Ovary (tissue), 7 donors: ENCODE measurements at regions not wholly inside any gene's neighbourhood (a gene's known extent, or its start where the extent isn't known, plus 50 kb on each side); places are given as distances from the start of the nearest gene placed in this dataset.

ENCODE experiments used
- DNase-seq, 5 donors: peaks; one replicate each; pipeline ENCODE4 v3.0.0-alpha.2; 2019 to 2020
- H3K27ac ChIP-seq, 2 donors: fragments of 200-600 bp; one replicate each; pipeline versions ENCODE4 v1.5.1 to v1.8.0; 2019 to 2022
- H3K27me3 ChIP-seq: fragments of 200-600 bp; one replicate; pipeline ENCODE4 v1.8.0; 2022
- H3K36me3 ChIP-seq: fragments of 200-600 bp; sonication (generic); one replicate; pipeline ENCODE4 v1.5.1; 2019
- H3K4me1 ChIP-seq: one replicate; pipeline ENCODE4 v1.8.1; 2013; ENCODE audit warnings: mild to moderate bottlenecking, moderate library complexity; ENCODE audit not compliant: insufficient read depth
- H3K4me3 ChIP-seq: fragments of 200-600 bp; sonication (generic); one replicate; pipeline ENCODE4 v1.5.1; 2017
- H3K9me3 ChIP-seq, 2 donors: fragments of 200-600 bp in 1 of 2; sonication (generic) in 1 of 2; one replicate each; pipeline versions ENCODE4 v1.5.1 to v1.8.1; 2013 to 2019; ENCODE audit warnings: mild to moderate bottlenecking in 1 of 2, moderate library complexity in 1 of 2
- EP300 ChIP-seq: sonication (generic); formaldehyde crosslinking; IDR thresholded peaks from one replicate; pipeline ENCODE4 v1.6.1; 2017; ENCODE audit warnings: antibody characterized with exemption
- POLR2A ChIP-seq: fragments of 450-650 bp; IDR thresholded peaks from one replicate; pipeline ENCODE4 v1.6.1; 2017; ENCODE audit warnings: antibody characterized with exemption, mild to moderate bottlenecking, moderate library complexity
- WGBS, 3 donors: extraction: QIAGEN DNeasy Blood & Tissue Kit in 1 of 3; methylation state at CpG; one replicate each; pipeline versions ENCODE4 v1.1.5 to v1.1.7; 2013 to 2017; 5-methylcytosine and 5-hydroxymethylcytosine counted together
- intact Hi-C, 4 donors: fragments of 100-400 bp; cut with DNase I; formaldehyde crosslinking; loops; one replicate each; pipeline versions ENCODE4 v1.11.0 to v1.15.1; 2022 to 2023
- TF ChIP-seq, protein P1 (sequence below), 3 donors: fragments of 450-650 bp in 2 of 3; fragments of 200-600 bp in 1 of 3; IDR thresholded peaks; one replicate each; pipeline versions ENCODE4 v1.5.1 to v1.8.0; 2016 to 2022; ENCODE audit warnings: antibody characterized with exemption in 3 of 3, mild to moderate bottlenecking in 1 of 3
- donor health status: DM: no; HTN: no; CAD: no; lungs with moderate emphysema.
- donor health status: DM: no; HTN: no; CAD: no.
- donor health status: Bipolar disorder and iron deficiency.
- donor health status: DM: no; HTN: no; CAD: no.
- donor health status: DM: yes; HTN: yes; CAD: no.

- Histone ChIP-seq H3K4me3 (no peak overlapping the region), H3K4me1 (no peaks in the 10 kb centered on the region), H3K27me3 (no peaks in the 10 kb centered on the region), H3K9me3 (no peaks in the 10 kb centered on the region), H3K27ac (no peak overlapping the region), H3K36me3 (no peaks in the 10 kb centered on the region)
- DNase-seq, result no peak
- no peak for TF ChIP-seq EP300
- TF ChIP-seq, protein P1, sequence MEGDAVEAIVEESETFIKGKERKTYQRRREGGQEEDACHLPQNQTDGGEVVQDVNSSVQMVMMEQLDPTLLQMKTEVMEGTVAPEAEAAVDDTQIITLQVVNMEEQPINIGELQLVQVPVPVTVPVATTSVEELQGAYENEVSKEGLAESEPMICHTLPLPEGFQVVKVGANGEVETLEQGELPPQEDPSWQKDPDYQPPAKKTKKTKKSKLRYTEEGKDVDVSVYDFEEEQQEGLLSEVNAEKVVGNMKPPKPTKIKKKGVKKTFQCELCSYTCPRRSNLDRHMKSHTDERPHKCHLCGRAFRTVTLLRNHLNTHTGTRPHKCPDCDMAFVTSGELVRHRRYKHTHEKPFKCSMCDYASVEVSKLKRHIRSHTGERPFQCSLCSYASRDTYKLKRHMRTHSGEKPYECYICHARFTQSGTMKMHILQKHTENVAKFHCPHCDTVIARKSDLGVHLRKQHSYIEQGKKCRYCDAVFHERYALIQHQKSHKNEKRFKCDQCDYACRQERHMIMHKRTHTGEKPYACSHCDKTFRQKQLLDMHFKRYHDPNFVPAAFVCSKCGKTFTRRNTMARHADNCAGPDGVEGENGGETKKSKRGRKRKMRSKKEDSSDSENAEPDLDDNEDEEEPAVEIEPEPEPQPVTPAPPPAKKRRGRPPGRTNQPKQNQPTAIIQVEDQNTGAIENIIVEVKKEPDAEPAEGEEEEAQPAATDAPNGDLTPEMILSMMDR (IDR thresholded peaks at IDR 0.05), result no peak
- no peak for TF ChIP-seq POLR2A
- intact Hi-C loops, result no loop called here
These were observed 213.6 kb upstream of the ANKRD55 start for GRCh38 chr5:56446728-56447127.

- TF ChIP-seq EP300 (no peak), POLR2A (no peak)
- TF ChIP-seq, protein P1 (IDR thresholded peaks at IDR 0.05), result no peak
- H3K36me3 ChIP-seq, result no peaks in the 10 kb centered on the region
- no peaks in the 10 kb centered on the region for H3K27me3 ChIP-seq
- no peak overlapping the region for H3K27ac ChIP-seq
- H3K4me3 ChIP-seq, result no peak overlapping the region
- no peaks in the 10 kb centered on the region for H3K9me3 ChIP-seq
- intact Hi-C loops, result no loop called here
- 94 to 100% (median 94%) methylated on average over 2 of the region's 2 CpGs for WGBS, 3 donors
- DNase-seq, result no peak
- peaks cover 2% of the 10 kb centered on the region for H3K4me1 ChIP-seq
These were observed 210.7 kb upstream of the ANKRD55 start for GRCh38 chr5:56443826-56444225.

DNA sequence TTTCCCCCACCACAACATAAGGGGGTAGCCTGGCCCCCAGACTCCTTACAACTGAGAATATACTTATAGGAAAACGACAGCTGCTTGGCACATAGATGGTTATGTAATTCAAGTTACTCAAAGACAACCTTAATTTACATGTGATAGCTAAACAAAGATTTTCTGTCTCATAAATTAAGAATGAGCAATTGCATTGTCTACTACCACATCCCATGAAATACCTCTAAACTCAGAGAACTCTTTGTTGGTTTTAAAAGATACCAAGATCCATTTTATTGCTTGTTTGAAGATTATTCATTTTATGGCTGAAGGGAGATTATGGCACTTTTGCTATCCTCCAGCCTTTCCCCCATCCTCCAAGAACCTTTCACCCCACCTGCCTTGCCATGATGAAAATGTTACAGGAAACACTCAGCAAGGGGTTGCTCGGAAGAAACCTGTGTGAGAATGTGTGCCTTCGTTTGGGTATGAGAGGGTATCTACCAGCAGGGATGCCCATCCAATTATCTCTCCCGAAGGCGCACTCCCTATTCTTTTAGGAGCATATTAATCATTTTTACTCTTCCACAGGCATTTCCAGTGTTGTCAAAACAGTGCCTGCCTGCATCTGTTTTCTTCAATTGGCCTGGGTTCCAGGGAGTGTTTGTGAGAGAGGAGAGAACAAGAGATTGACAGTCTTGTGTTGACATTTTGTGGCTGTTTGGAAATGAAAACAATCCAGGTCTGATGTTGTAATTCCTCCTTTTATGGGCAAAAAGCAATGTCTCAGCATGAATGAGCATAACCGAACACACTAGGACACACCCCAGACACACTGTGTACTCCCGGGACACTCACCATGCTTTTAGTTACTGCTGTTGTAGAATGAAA, 208.0 kb upstream of the ANKRD55 start:
- Histone ChIP-seq H3K4me3 (no peak overlapping the region), H3K4me1 (peaks cover 2% of the 10 kb centered on the region), H3K27ac (no peak overlapping the region), H3K36me3 (no peaks in the 10 kb centered on the region), H3K27me3 (no peaks in the 10 kb centered on the region), H3K9me3 (no peaks in the 10 kb centered on the region)
- TF ChIP-seq, protein P1 (IDR thresholded peaks at IDR 0.05), result no peak
- TF ChIP-seq EP300, result no peak
- TF ChIP-seq POLR2A, result no peak
- intact Hi-C loops, result no loop called here
- 20 to 34% (median 23%) methylated on average over 7 of the region's 7 CpGs for WGBS, 3 donors
- DNase-seq, result peak in 2 of 5 donors; percentile 21 to 28

- WGBS, 3 donors, result 73 to 87% (median 73%) methylated on average over 3 of the region's 3 CpGs
These were observed 201.9 kb upstream of the ANKRD55 start for GRCh38 chr5:56434986-56435385.

More at GRCh38 chr5:56434986-56435385, 201.9 kb upstream of the ANKRD55 start:
- H3K4me3 ChIP-seq, result no peak overlapping the region
- H3K9me3 ChIP-seq, result no peaks in the 10 kb centered on the region
- DNase-seq, result no peak
- no peaks in the 10 kb centered on the region for H3K27me3 ChIP-seq
- intact Hi-C loops, result no loop called here
- TF ChIP-seq, protein P1 (IDR thresholded peaks at IDR 0.05), result no peak
- TF ChIP-seq EP300 (no peak), POLR2A (no peak)
- no peak overlapping the region for H3K27ac ChIP-seq
- H3K4me1 ChIP-seq, result no peaks in the 10 kb centered on the region
- no peaks in the 10 kb centered on the region for H3K36me3 ChIP-seq
